Osteocyte (in vitro differentiated cells): ENCODE measurements at regions not wholly inside any gene's neighbourhood (a gene's known extent, or its start where the extent isn't known, plus 50 kb on each side); places are given as distances from the start of the nearest gene placed in this dataset.

Source experiments
- DNase-seq: peaks from one replicate; pipeline ENCODE4 v3.0.0; 2021; ENCODE audit warnings: mixed read lengths; ENCODE audit not compliant: unreplicated experiment; ENCODE audit errors: extremely low spot score
- H3K27ac Mint-ChIP-seq: one replicate; pipeline ENCODE4 v1.8.0; 2021; ENCODE audit warnings: mild to moderate bottlenecking, mixed read lengths; ENCODE audit not compliant: unreplicated experiment
- H3K27me3 Mint-ChIP-seq: one replicate; pipeline ENCODE4 v1.8.0; 2021; ENCODE audit warnings: mixed read lengths; ENCODE audit not compliant: unreplicated experiment
- H3K36me3 Mint-ChIP-seq: one replicate; pipeline ENCODE4 v1.8.0; 2021; ENCODE audit warnings: mixed read lengths; ENCODE audit not compliant: unreplicated experiment
- H3K4me1 Mint-ChIP-seq: one replicate; pipeline ENCODE4 v1.8.0; 2021; ENCODE audit warnings: mixed read lengths; ENCODE audit not compliant: unreplicated experiment
- H3K4me3 Mint-ChIP-seq: one replicate; pipeline ENCODE4 v1.8.0; 2021; ENCODE audit warnings: mild to moderate bottlenecking, moderate library complexity, mixed read lengths; ENCODE audit not compliant: unreplicated experiment
- H3K9me3 Mint-ChIP-seq: one replicate; pipeline ENCODE4 v1.8.0; 2021; ENCODE audit warnings: mixed read lengths; ENCODE audit not compliant: unreplicated experiment
- TF ChIP-seq, protein P1 (sequence below): fragments of 200-600 bp; sonication (generic); IDR thresholded peaks from 2 replicates; pipeline ENCODE4 v1.5.0; 2021; ENCODE audit warnings: antibody characterized with exemption, mild to moderate bottlenecking, moderate library complexity

DNA sequence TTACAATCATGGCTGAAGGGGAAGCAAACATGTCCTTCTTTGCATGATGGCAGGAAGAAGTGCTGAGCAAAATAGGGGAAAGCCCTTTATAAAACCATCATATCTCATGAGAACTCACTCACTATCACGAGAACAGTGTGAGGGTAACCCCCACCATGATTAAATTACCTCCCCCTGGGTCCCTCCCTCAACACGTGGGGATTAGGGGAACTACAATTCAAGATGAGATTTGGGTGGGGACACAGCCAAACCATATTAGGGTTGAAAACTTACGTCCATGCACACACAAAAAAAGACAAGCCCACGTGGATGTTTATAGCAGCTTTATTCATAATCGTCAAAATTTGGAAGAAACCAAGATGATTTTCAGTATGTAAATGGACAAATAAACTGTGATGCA is 72.3 kb downstream of the RPL22L1 start:
- DNase-seq, result no peak
- TF ChIP-seq, protein P1, sequence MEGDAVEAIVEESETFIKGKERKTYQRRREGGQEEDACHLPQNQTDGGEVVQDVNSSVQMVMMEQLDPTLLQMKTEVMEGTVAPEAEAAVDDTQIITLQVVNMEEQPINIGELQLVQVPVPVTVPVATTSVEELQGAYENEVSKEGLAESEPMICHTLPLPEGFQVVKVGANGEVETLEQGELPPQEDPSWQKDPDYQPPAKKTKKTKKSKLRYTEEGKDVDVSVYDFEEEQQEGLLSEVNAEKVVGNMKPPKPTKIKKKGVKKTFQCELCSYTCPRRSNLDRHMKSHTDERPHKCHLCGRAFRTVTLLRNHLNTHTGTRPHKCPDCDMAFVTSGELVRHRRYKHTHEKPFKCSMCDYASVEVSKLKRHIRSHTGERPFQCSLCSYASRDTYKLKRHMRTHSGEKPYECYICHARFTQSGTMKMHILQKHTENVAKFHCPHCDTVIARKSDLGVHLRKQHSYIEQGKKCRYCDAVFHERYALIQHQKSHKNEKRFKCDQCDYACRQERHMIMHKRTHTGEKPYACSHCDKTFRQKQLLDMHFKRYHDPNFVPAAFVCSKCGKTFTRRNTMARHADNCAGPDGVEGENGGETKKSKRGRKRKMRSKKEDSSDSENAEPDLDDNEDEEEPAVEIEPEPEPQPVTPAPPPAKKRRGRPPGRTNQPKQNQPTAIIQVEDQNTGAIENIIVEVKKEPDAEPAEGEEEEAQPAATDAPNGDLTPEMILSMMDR, result no peak

DNA sequence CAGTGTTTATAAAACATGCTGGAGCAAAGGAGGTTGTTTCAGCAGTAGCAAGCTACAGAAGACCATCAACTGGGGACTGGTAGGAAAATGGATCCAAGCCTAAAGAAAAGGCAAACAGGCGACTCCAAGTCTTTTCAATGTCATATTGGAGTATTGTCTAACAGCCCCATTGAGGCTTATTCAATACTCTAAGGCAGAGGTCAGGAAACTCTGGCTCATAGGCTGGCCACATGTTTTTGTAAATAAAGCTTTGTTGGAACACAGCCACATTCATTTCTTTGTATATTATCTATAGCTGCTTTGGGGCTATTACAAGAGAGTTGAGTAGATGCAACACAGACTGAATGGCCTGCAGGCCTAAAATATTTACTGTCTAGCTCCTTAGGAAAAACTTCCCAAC is 77.5 kb downstream of the RPL22L1 start:
- Mint-ChIP-seq H3K27ac (no peak overlapping the region), H3K36me3 (no peaks in the 10 kb centered on the region), H3K27me3 (no peaks in the 10 kb centered on the region), H3K4me3 (no peak overlapping the region), H3K4me1 (no peaks in the 10 kb centered on the region), H3K9me3 (peaks cover 15% of the 10 kb centered on the region)
- no peak for DNase-seq
- TF ChIP-seq, protein P1, result no peak

More for the DNA sequence above, 72.3 kb downstream of the RPL22L1 start:
- Mint-ChIP-seq H3K27ac (no peak overlapping the region), H3K4me3 (no peak overlapping the region), H3K4me1 (peaks cover 14% of the 10 kb centered on the region), H3K36me3 (no peaks in the 10 kb centered on the region), H3K9me3 (peaks cover 22% of the 10 kb centered on the region), H3K27me3 (no peaks in the 10 kb centered on the region)

DNA sequence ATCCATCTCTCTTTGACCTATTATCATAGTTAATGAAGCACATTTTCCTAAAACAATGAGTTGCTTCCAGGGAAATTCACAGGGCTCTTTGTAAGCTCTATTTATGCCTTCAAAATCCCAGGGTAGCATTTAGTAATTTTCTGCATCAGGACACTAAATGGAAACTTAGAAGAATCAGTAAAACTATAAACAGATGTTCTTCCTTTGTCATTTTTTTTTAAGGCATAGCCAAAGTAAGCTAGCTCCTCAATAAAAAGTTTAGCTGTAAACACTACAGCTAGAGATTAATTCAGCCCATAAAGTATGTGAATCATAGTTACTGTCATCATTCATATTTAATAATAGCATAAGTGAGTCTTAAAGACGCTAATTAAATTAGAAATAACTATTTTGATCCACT is 79.3 kb downstream of the RPL22L1 start:
- H3K27ac Mint-ChIP-seq, result no peak overlapping the region
- no peak for DNase-seq
- H3K4me3 Mint-ChIP-seq, result no peak overlapping the region
- no peaks in the 10 kb centered on the region for H3K27me3 Mint-ChIP-seq
- H3K9me3 Mint-ChIP-seq, result peaks cover 8% of the 10 kb centered on the region
- H3K36me3 Mint-ChIP-seq, result no peaks in the 10 kb centered on the region
- TF ChIP-seq, protein P1, result no peak
- H3K4me1 Mint-ChIP-seq, result no peaks in the 10 kb centered on the region

DNA sequence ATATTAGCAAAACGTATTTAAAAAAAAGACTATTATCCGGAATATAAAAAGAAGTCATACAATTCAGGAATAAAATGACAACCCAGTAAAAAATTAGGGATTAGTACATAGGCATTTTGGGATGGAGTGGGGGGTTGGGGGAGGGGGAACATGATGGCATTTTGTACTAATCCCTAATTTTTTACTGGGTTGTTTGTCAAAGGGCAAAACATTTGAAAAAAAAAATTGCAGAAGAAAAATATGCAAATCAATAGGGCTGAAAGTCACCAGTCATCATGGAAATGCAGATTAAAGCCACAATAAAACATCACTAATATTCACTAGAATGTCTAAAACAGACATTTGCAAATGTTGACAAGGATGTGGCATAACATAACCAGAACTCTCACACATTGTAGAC is 82.5 kb downstream of the RPL22L1 start:
- H3K4me3 Mint-ChIP-seq, result no peak overlapping the region
- peaks cover 10% of the 10 kb centered on the region for H3K9me3 Mint-ChIP-seq
- no peak for DNase-seq
- no peak overlapping the region for H3K27ac Mint-ChIP-seq
- TF ChIP-seq, protein P1, result no peak
- H3K36me3 Mint-ChIP-seq, result no peaks in the 10 kb centered on the region
- H3K27me3 Mint-ChIP-seq, result peaks cover 3% of the 10 kb centered on the region
- H3K4me1 Mint-ChIP-seq, result no peaks in the 10 kb centered on the region

DNA sequence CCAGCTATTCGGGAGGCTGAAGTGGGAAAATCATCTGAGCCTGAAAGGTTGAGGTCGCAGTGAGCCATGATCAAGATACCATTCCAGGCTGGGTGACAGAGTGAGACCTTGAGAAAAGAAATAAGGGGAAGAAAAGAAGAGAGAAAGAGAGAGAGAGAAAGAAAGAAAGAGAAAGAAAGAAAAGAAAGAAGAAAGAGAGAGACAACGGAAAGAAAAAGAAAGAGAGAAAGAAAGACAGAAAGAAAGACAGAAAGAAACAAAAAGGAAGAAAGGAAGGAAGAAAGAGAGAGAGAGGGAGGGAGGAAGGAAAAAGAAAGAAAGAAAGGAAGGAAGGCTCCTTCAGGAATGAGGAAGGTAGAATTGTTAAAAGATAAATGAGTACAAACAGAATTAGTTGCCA is 84.5 kb downstream of the RPL22L1 start:
- DNase-seq, result no peak
- H3K9me3 Mint-ChIP-seq, result peaks cover 10% of the 10 kb centered on the region
- TF ChIP-seq, protein P1, result no peak
- H3K27ac Mint-ChIP-seq, result no peak overlapping the region
- H3K4me1 Mint-ChIP-seq, result no peaks in the 10 kb centered on the region
- peaks cover 3% of the 10 kb centered on the region for H3K27me3 Mint-ChIP-seq
- H3K4me3 Mint-ChIP-seq, result no peak overlapping the region
- H3K36me3 Mint-ChIP-seq, result no peaks in the 10 kb centered on the region
